ENCODE measurements at regions not wholly inside any gene's neighbourhood (a gene's known extent, or its start where the extent isn't known, plus 50 kb on each side); places are given as distances from the start of the nearest gene placed in this dataset.

GRCh38 chr18:65459741-65460140 is 291.1 kb upstream of the CDH7 start:
- H3K4me3 ChIP-seq: no peak overlapping the region
- TF ChIP-seq CTCF (IDR thresholded peaks at IDR 0.05): no peak
- no peaks in the 10 kb centered on the region for H3K4me1 ChIP-seq
- no peak for DNase-seq (ENCODE audit: low spot score)
- no peaks in the 10 kb centered on the region for H3K36me3 ChIP-seq
- no peaks in the 10 kb centered on the region for H3K27me3 ChIP-seq
- H3K27ac ChIP-seq: no peak overlapping the region
- no peaks in the 10 kb centered on the region for H3K9me3 ChIP-seq

GRCh38 chr18:65458871-65459270 is 291.9 kb upstream of the CDH7 start:
- Histone ChIP-seq H3K4me1 (no peaks in the 10 kb centered on the region), H3K27me3 (no peaks in the 10 kb centered on the region), H3K36me3 (no peaks in the 10 kb centered on the region), H3K9me3 (no peaks in the 10 kb centered on the region), H3K27ac (no peak overlapping the region), H3K4me3 (no peak overlapping the region)
- no peak for DNase-seq (ENCODE audit: low spot score)
- no peak for TF ChIP-seq CTCF (IDR thresholded peaks at IDR 0.05)

GRCh38 chr18:65439188-65439587 is 311.6 kb upstream of the CDH7 start:
- Histone ChIP-seq H3K9me3 (no peaks in the 10 kb centered on the region), H3K27ac (no peak overlapping the region), H3K36me3 (no peaks in the 10 kb centered on the region), H3K27me3 (no peaks in the 10 kb centered on the region), H3K4me1 (no peaks in the 10 kb centered on the region), H3K4me3 (no peak overlapping the region)
- no peak for DNase-seq (ENCODE audit: low spot score)
- no peak for TF ChIP-seq CTCF (IDR thresholded peaks at IDR 0.05)

GRCh38 chr18:65436430-65436829 is 314.4 kb upstream of the CDH7 start:
- Histone ChIP-seq H3K27ac (no peak overlapping the region), H3K27me3 (no peaks in the 10 kb centered on the region), H3K4me3 (no peak overlapping the region), H3K4me1 (no peaks in the 10 kb centered on the region), H3K9me3 (no peaks in the 10 kb centered on the region), H3K36me3 (no peaks in the 10 kb centered on the region)
- DNase-seq (ENCODE audit: low spot score): no peak
- TF ChIP-seq CTCF (IDR thresholded peaks at IDR 0.05): no peak

GRCh38 chr18:65435534-65435933 is 315.3 kb upstream of the CDH7 start:
- TF ChIP-seq CTCF (IDR thresholded peaks at IDR 0.05): no peak
- Histone ChIP-seq H3K4me3 (no peak overlapping the region), H3K27me3 (no peaks in the 10 kb centered on the region)

GRCh38 chr18:65429601-65430000 is 321.2 kb upstream of the CDH7 start:
- no peak overlapping the region for H3K27ac ChIP-seq
- no peaks in the 10 kb centered on the region for H3K36me3 ChIP-seq
- no peaks in the 10 kb centered on the region for H3K9me3 ChIP-seq
- H3K4me3 ChIP-seq: no peak overlapping the region
- H3K4me1 ChIP-seq: no peaks in the 10 kb centered on the region
- no peaks in the 10 kb centered on the region for H3K27me3 ChIP-seq
- no peak for TF ChIP-seq CTCF (IDR thresholded peaks at IDR 0.05)
- no peak for DNase-seq (ENCODE audit: low spot score)

More at GRCh38 chr18:65435534-65435933, 315.3 kb upstream of the CDH7 start:
- no peaks in the 10 kb centered on the region for H3K4me1 ChIP-seq
- no peak overlapping the region for H3K27ac ChIP-seq
- no peak for DNase-seq (ENCODE audit: low spot score)
- no peaks in the 10 kb centered on the region for H3K36me3 ChIP-seq
- H3K9me3 ChIP-seq: no peaks in the 10 kb centered on the region

Data from right atrium auricular region (tissue), 2 donors.